Kidney epithelial cell (primary cell): ENCODE measurements at regions not wholly inside any gene's neighbourhood (a gene's known extent, or its start where the extent isn't known, plus 50 kb on each side); places are given as distances from the start of the nearest gene placed in this dataset.

ENCODE experiments used
- DNase-seq: peaks from one replicate; pipeline ENCODE4 v3.0.0-alpha.2; 2010; ENCODE audit warnings: low read depth
- H3K27me3 ChIP-seq: 2 replicates; pipeline ENCODE4 v1.6.0; 2011; ENCODE audit warnings: low read length; ENCODE audit not compliant: control insufficient read depth, insufficient read depth
- H3K36me3 ChIP-seq: 2 replicates; pipeline ENCODE4 v1.5.1; 2011; ENCODE audit warnings: low read length; ENCODE audit not compliant: control insufficient read depth, insufficient read depth
- H3K4me3 ChIP-seq: 2 replicates; pipeline ENCODE4 v1.5.1; 2011; ENCODE audit warnings: low read depth, mild to moderate bottlenecking, control low read depth, low read length
- TF ChIP-seq, protein P1 (sequence below): IDR thresholded peaks from 2 replicates; pipeline ENCODE4 v1.5.1; 2011; ENCODE audit warnings: mild to moderate bottlenecking, moderate library complexity, low read length, control low read depth, inconsistent platforms; ENCODE audit not compliant: insufficient read depth, poor library complexity, severe bottlenecking

DNA sequence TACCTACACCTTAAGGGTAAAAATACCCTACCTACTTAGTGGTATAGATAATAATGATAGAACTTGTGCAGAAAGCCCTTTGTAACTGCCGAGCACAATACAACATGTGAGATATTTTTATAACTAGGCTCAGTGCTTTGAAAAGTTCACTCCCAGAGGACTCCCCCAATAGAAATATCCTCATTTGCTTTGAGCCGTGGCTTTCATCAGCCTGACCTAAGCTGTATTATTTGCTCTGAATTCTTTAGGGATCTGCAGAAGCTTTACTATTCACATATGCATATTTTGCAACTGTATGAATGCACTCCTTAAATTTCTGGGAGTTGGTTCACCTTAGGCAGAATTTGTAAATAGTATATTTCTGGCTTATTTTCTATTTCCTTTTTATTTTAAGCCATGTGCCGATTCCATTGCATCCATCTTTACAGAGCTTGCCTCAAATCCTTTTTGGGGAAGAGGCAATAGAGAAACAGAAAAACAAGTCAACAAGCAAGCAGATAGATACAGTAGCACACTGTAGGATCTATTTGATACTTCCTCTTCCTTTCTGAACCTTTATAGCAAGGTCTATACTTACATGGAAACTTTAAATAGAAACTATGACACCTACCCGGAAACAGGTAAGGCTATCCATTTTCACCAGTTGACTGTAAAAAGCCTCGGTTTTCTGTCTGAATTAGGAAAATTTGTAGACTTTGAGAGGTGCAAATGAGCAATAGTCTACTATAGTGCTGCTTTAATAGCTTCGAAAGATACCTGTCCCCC is 242.5 kb upstream of the VCX3A start:
- no peak overlapping the region for H3K4me3 ChIP-seq
- H3K27me3 ChIP-seq = no peaks in the 10 kb centered on the region
- H3K36me3 ChIP-seq = no peaks in the 10 kb centered on the region
- TF ChIP-seq, protein P1, sequence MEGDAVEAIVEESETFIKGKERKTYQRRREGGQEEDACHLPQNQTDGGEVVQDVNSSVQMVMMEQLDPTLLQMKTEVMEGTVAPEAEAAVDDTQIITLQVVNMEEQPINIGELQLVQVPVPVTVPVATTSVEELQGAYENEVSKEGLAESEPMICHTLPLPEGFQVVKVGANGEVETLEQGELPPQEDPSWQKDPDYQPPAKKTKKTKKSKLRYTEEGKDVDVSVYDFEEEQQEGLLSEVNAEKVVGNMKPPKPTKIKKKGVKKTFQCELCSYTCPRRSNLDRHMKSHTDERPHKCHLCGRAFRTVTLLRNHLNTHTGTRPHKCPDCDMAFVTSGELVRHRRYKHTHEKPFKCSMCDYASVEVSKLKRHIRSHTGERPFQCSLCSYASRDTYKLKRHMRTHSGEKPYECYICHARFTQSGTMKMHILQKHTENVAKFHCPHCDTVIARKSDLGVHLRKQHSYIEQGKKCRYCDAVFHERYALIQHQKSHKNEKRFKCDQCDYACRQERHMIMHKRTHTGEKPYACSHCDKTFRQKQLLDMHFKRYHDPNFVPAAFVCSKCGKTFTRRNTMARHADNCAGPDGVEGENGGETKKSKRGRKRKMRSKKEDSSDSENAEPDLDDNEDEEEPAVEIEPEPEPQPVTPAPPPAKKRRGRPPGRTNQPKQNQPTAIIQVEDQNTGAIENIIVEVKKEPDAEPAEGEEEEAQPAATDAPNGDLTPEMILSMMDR = no peak
- DNase-seq = no peak

DNA sequence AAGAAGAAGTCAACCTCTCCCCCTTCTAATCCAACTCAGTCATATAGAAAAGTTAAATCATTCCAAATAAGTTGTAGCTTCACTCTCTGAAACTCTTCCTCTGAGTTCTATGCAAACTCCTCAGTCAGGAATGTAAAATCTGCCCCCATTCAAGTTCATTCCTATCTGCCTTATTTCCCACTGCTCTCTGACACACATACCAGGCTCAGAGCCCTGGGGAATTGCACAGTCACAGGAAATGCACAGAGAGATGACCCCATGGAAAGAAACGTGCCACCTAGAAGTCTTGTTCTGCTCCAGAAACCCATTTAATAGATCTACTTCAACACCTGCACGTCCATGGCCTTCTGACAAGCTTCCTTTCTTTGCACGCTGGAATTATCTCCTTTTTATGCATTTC is 236.0 kb upstream of the VCX3A start:
- no peak overlapping the region for H3K4me3 ChIP-seq
- H3K36me3 ChIP-seq = no peaks in the 10 kb centered on the region
- no peak for DNase-seq
- H3K27me3 ChIP-seq = no peaks in the 10 kb centered on the region
- TF ChIP-seq, protein P1 = no peak

DNA sequence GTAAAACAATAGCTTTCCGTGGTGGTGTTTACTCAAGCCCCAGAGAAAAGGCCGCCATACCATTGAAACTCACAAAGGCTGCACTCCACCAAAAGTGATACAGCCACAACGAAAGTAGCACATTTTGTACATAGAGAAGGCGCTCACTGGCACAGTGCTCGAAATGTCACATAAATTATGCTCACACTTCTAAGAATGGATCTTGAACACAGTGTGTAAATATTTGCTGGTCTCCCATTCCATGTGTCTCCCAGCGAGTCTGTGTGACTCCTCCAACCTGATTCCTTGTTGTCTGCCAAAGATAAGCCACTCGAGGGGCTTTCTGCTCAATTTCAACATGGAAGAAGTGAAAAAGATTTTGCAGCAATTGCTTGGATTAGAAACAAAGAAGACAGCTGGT is 234.0 kb upstream of the VCX3A start:
- H3K4me3 ChIP-seq = no peak overlapping the region
- no peak for DNase-seq

DNA sequence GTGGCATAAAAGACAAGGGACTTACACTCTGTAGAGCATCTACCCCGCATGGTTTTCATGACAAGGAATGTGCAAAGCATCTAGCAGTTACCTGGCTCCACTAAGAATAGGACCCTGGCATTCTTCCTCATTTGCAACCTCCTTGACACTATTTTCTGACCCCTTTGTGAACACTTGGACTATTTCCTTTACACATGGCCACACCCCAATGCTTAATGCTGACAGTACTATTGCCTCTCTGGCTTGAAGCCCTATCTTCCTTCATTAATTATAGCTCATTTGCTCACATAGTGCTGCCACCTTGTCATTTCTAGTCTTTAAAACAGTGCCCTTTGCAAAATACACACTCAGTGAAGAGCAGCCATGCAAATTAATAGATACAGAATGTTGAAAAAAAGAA is 226.3 kb upstream of the VCX3A start:
- DNase-seq = no peak
- H3K36me3 ChIP-seq = no peaks in the 10 kb centered on the region
- TF ChIP-seq, protein P1 = no peak
- no peaks in the 10 kb centered on the region for H3K27me3 ChIP-seq
- no peak overlapping the region for H3K4me3 ChIP-seq

More for the DNA sequence above, 234.0 kb upstream of the VCX3A start:
- Histone ChIP-seq H3K36me3 (no peaks in the 10 kb centered on the region), H3K27me3 (no peaks in the 10 kb centered on the region)
- TF ChIP-seq, protein P1 = no peak

DNA sequence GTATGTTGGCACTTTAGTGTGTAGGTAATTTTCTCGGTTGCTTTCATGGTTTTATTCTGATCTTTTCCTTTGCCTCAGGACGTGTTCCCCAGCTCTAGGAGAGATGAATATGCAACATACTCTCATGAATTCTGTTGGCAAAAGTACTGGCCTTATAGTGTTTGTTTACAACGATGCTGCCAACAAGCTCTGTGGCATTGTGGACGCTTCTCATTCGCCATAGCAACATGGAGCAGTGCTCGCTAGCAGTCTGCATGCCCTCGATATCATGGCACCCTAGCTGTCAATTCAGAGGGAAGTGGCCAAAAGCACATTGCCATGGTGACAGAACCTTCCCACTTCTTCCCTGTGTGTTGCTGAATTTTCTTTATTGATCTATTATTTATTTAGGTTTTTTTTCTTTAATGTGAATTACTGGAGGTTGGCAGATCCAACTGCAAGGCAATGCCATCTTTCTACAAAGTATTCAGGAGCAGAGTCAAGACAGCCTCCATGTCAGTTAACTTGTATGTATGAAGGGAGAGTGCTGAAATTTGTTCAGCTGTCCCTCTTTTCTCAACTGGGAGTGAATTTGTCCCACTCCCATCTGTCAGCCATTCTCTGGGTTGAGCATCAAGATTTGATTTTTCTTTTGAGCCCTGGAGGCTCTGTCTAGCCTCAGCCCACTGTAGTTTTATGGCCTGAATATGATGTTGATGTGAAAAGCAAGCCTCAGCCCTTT is 224.9 kb upstream of the VCX3A start:
- no peaks in the 10 kb centered on the region for H3K27me3 ChIP-seq
- H3K36me3 ChIP-seq = no peaks in the 10 kb centered on the region
- DNase-seq = no peak
- no peak overlapping the region for H3K4me3 ChIP-seq
- TF ChIP-seq, protein P1 = no peak
